Right ventricle myocardium inferior (tissue), 1 donor: ENCODE measurements at regions not wholly inside any gene's neighbourhood (a gene's known extent, or its start where the extent isn't known, plus 50 kb on each side); places are given as distances from the start of the nearest gene placed in this dataset.

ENCODE experiments used
- ATAC-seq: fragments of 200-7000 bp; cut with Tn5 transposase; one replicate; pipeline ENCODE4 v1.9.1; 2020; ENCODE audit warnings: mild to moderate bottlenecking, moderate library complexity
- DNase-seq: peaks from one replicate; pipeline ENCODE4 v3.0.0; 2021; ENCODE audit errors: missing footprints
- intact Hi-C: fragments of 100-400 bp; cut with DNase I; formaldehyde crosslinking; loops from one replicate; pipeline ENCODE4 v1.11.0; 2022
- donor health status: DM: no; HTN: yes; CAD: no; lungs with severe emphysema.

DNA sequence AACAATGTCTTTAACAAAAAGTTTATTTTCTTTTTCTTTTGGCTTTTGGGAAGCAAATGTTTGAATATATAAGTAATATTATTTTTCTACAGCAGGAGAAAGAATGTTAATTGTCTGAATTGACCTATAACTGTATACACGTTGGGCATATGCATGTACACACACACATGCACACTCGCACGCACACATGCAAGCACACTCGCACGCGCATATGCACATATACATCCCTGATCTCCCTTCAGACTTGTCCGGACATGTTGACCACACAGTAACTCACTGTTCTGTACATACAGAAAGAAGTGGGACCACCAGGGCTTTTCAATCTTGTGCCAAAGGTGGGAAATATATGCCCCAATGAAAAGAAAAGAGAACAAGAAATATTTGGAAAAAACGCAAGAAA lies 245.1 kb upstream of the APCDD1 start:
- DNase-seq (no peak), ATAC-seq (no peak)
- intact Hi-C loops: no loop called here

DNA sequence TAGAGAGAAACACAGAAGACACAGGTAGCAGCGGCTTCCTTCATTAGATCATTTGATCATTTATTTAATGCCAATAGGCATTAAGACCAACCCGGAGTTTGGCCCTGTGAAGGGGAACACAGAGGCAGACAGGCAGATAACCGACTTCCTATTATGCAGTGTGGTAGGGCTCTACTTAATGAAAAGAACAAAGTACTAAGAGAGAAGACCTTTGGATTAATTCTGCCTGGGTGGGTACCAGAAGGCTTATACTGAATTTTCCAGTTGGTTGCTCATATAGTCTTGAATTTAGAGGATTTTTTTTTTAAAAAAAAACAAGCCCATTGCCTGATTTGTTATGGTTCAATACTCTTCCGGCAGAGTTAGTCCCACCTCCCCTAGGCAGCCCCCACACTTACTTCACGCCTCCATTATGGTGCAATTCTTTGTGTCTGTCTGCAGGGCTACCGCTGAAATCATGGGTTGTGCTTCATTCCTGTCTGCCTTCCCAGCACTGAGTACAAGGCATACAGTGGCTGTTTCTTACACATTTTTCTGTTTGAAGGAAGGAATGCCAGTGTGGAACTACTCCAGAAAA lies 244.3 kb upstream of the APCDD1 start:
- DNase-seq (no peak), ATAC-seq (no peak)
- intact Hi-C loops: no loop called here

DNA sequence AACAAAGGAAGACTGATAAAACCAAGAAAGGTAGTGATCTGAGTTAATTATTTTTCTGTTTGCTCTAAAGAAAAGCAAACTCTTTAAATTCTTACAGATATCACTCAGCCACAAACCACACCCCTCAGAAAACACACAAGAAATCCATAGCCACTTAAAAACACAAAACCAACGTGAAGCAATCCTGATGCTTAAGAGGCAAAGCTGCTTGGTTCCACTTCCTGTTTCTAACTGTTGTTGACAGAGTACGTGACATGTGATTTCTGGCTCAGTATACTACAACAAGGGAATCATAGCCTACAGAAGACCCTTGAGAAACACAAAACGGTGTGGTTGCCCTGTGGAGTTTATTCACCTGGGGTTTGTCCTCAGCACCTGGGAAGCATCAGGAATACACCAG lies 240.9 kb upstream of the APCDD1 start:
- no peak for ATAC-seq

GRCh38 chr18:10215446-10215845 lies 239.0 kb upstream of the APCDD1 start:
- intact Hi-C loops: no loop called here
- ATAC-seq: peak; percentile 31
- DNase-seq: no peak

More for the DNA sequence above, 240.9 kb upstream of the APCDD1 start:
- DNase-seq: no peak
- intact Hi-C loops: no loop called here

DNA sequence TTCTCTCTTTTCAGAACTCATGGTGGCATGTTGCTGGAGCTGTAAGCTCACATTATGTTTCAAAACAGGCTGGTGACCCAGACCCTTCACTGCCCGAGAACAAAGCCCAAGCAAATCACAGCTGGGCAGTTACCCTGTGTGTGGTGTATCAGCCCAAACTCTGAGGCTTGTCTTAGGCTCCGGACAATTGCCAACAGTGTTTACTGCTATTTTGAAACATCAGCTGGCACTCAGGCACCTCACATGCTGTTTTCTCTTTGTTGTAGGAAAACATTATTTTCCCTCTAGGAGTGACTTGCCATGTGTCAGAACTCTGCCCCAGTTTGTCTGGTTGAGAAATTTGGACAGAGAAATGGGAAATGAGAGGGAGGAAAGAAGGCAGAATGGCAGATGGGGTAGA lies 237.6 kb upstream of the APCDD1 start:
- DNase-seq (no peak), ATAC-seq (no peak)
- intact Hi-C loops: no loop called here

DNA sequence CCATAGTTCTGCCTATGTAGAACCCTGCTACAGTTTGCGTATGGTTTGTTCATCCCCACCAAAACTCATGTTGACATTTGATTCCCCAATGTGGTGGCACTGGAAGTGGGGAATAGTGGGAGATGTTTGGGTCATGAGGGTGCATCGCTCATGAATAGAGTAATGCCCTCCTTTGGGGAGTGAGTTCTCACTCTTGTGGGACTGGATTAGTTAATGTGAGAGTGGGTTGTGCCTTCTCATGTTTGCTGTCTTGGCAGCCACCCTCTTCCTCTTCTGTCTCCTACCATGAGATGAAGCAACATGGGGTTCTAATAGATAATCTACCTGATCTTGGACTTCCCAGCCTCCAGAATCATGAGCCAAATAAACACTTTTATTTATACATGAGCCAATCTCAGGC lies 237.2 kb upstream of the APCDD1 start:
- intact Hi-C loops: no loop called here
- DNase-seq (no peak), ATAC-seq (no peak)

GRCh38 chr18:10225300-10225699 lies 229.1 kb upstream of the APCDD1 start:
- no peak for DNase-seq
- intact Hi-C loops: no loop called here
- no peak for ATAC-seq

DNA sequence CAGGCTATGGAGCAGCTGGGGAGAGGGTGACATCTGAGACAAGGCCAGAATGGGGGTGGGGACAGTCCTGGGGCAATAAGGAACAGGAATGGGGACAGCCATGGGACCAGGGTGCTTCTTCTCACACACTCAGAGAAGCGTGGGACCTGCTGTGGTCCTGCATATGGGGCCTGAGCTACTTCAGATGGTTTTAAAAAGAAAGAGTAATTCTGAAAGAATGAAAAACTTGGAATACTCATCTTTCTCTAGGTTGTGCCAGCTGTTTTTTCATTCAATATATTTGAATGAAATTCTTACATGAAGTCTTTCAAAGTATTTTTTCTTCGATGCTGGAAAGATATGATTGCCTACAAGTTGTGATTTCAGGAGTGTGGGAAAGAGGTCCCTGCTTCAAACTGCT lies 227.5 kb upstream of the APCDD1 start:
- DNase-seq: no peak
- ATAC-seq: no peak
- intact Hi-C loops: no loop called here

GRCh38 chr18:10228326-10228725 lies 226.1 kb upstream of the APCDD1 start:
- intact Hi-C loops: no loop called here
- no peak for ATAC-seq
- no peak for DNase-seq

DNA sequence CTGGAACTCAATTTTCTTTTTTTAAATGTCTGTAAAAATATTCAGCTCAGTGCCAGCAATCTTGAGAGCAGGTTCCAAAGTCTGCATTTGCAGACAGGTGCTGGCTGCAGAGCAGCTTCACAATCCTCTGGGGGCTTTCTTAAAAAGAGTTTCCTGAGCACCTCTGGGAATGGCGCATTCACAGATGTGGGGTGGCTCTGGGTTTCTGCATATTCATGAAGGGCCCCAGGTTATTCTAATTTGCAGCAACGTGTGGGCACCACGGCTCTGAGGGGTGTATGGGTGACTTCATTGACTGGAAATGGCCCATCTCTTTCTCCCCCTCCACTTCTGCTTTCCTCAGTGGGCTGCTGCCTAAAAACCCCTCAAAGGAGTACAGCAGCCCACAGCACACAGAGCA lies 225.0 kb upstream of the APCDD1 start:
- DNase-seq (no peak), ATAC-seq (no peak)
- intact Hi-C loops: no loop called here

DNA sequence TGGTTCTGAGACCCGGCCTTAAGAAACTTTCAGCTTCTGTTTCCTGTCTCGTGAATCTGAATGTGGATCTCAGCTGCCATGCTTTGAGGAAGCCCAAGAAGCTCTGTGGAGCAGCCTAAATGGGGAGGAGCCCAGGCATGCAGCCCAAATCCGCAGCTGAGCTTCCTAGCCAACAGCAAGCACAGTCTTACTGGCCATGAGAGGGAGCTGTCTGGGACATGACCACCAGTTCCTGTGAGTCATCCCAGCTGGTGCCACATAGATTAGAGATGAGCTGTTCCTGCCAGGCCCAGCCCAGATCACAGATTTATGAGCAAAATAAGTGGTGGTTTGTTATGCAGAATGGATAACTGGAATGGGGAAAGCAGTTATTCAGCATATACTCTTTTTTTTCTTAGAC lies 224.4 kb upstream of the APCDD1 start:
- DNase-seq (no peak), ATAC-seq (no peak)
- intact Hi-C loops: no loop called here

DNA sequence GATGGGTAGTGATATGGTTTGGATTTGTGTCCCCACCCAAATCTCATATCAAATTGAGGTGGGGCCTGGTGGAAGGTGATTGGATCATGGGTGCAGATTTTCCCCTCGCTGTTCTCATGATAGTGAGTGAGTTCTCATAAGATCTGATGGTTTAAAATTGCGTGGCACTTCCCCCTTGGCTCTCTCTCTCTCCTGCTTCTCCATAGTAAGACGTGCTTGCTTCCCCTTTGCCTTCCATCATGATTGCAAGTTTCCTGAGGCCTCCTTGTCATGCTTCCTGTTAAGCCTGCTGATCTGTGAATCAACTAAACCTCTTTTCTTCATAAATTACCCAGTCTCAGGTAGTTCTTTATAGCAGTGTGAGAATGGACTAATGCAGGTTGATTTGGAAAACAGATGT lies 223.2 kb upstream of the APCDD1 start:
- intact Hi-C loops: no loop called here
- DNase-seq (no peak), ATAC-seq (no peak)

DNA sequence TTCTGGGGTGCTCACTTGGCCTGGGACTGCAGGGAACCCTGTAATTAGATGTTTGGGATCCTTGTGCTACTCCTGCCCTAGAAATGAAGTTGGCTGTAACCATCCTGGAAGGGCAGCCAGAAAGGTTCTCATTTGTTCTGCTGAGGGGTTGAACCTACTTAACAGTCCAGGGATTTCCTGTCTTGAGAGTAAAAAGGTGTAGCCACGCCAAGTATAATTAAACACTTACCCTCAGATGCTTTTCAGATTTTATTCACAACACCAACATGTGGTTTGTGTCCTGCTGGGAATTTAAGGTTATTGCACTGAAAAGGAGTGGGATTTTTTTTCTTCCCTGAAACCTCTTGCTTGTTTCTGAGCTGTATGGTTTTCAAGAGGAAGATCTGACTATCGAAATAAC lies 222.4 kb upstream of the APCDD1 start:
- peak; percentile 53 for ATAC-seq
- intact Hi-C loops: no loop called here
- no peak for DNase-seq

- no peak for ATAC-seq
- intact Hi-C loops: no loop called here
- DNase-seq: no peak
These were observed 221.2 kb upstream of the APCDD1 start for GRCh38 chr18:10233082-10233875.

DNA sequence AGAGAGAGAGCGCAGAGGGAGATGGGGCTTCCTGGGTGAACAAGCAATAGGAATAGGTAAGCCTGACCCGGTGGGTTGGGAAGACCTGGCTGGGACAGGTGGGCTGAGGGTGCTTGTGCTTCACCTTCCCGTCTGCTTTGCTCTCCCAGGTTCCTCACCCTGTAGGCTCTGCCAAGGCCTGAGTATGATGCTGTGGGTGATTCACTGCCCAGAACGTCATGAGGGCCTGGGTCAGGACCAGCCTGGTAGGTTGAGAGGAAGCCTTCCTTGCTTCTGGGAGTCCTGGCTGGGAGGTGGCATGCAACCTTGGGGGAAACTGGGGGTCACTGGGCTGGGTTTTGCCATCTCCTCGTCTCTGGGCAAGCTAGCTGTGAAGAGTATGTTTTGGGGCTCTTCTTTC lies 220.2 kb upstream of the APCDD1 start:
- intact Hi-C loops: no loop called here
- no peak for ATAC-seq

GRCh38 chr18:10234912-10235660 lies 219.3 kb upstream of the APCDD1 start:
- peak; percentile 66 for ATAC-seq
- intact Hi-C loops: no loop called here
- no peak for DNase-seq

More for the DNA sequence above, 220.2 kb upstream of the APCDD1 start:
- no peak for DNase-seq

DNA sequence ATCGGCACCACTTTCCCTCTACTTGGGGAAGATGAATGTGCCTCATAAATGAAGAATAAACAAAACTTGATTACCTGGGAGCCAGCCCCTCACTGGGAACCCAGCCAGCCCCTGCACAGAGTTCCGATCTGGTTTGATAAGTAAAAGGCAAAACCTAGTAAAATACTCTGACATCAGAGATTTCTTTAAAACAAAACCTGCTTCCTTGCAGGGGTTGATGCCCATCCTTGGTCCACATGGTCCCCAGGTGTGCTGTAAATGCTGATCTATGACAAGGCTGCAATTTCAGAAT lies 218.8 kb upstream of the APCDD1 start:
- ATAC-seq: no peak
- no peak for DNase-seq
- intact Hi-C loops: no loop called here

DNA sequence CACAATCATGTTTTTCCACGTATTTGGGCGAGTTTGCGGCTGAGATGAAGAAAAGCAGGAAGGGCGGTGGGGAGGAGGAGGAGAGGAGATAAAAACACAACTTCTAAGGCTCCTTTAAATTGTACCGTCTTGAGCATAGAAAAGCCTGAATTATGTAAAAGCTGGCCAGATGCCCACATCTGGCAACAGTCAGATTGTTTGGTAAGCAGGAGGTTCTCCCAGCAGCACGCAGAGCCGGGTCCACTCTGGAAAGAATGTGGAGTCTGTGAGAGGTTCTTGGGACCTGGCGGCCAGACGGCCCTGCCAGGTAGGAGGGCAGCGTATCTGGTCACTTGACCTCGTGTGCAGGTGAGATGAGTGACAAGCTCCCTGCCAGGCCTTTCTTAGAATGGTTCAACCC lies 215.3 kb upstream of the APCDD1 start:
- ATAC-seq (peak; percentile 56), DNase-seq (peak; percentile 67)
- intact Hi-C loops: no loop called here

GRCh38 chr18:10239991-10240634 lies 214.3 kb upstream of the APCDD1 start:
- intact Hi-C loops: loop anchor here (10.0 kb wide), 2 partner anchors 165 to 275 kb away; no protein-coding TSS in a partner anchor
- no peak for DNase-seq
- no peak for ATAC-seq

DNA sequence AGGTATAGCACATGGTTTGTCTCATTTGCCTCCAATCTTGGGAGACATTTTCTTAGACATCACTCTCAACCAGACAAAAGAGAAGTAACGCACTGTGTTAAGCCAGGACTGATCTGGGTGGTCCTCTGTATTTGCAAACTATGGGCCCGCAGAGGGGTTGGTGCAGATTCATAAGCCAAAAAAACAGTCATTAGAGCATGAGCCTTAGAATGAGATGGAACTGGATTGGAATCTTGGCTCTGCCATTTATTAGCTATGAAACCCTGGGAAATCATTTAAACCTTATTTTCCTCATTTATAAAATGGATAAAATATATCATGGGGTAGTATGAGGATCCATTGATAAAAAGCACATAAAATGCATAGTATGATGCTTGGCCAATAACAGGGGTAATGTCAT lies 213.5 kb upstream of the APCDD1 start:
- ATAC-seq (no peak), DNase-seq (no peak)
- intact Hi-C loops: loop anchor here (10.0 kb wide), 2 partner anchors 164 to 274 kb away; no protein-coding TSS in a partner anchor
